HG02981 (cell line): ENCODE measurements at regions not wholly inside any gene's neighbourhood (a gene's known extent, or its start where the extent isn't known, plus 50 kb on each side); places are given as distances from the start of the nearest gene placed in this dataset.

Experiments
- ATAC-seq: cut with Tn5 transposase; IDR thresholded peaks from one replicate; pipeline ENCODE4 v1.9.1; 2021; ENCODE audit warnings: mild to moderate bottlenecking, moderate library complexity; ENCODE audit not compliant: unreplicated experiment

DNA sequence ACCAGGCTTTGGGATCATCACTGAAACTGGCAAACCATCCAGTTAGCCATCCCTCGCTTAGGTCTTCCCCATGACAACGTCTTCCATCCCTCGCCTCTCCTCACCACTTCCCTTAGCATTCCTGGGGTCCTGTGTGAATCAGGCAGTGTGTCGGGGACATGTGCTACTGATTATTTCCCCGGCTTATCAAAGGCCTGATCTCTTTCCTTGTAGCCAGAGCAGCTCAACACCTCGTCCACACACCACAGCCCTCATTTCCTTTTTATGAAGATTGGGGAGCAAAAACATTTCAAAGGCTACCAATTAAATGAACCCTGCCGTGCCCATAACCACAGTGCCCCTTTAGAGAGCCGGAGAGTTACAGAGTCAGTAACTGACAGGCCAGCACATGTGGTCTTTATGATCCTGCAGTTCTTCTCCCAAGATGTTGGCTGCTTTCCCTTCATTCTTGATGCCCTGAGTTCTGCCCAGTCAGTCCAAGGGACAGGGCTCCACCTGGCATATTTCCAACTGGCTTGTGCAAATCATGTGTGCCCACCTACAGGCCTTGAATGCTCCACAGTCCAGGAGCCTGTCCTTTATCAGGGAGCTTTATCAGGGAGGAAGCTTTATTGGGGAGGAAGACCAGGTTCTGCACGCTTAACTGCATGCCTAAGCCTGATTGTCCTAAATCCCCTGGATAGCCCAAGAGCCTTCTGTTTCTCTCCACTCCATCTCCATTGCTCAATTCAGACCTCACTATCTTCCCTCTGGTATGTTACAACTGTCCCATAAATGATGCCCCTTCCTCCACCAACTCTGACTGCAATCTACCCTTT, 343.1 kb downstream of the CYRIA start:
- ATAC-seq: no peak

DNA sequence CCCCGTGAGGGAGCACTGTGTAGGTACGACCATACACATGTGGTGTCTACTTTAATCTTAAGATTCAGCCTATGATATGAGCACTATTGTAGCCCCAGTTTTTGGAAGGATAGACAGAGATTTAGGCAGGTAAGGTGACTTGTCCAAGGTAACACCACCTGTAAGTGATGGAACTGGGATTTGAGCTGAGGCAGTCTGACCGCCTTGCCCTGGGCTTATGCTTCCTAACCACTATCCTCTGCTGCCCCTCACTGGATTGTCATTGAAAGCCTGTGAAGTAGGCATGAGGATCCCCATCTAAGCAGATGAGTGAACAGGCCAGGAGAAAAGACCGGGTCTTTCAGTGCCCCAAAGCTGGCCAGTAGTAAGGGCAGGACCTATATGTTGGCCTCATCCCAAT, 343.8 kb downstream of the CYRIA start:
- ATAC-seq: no peak

- ATAC-seq: no peak
Observed at GRCh38 chr2:16321256-16321655, 344.4 kb downstream of the CYRIA start.

DNA sequence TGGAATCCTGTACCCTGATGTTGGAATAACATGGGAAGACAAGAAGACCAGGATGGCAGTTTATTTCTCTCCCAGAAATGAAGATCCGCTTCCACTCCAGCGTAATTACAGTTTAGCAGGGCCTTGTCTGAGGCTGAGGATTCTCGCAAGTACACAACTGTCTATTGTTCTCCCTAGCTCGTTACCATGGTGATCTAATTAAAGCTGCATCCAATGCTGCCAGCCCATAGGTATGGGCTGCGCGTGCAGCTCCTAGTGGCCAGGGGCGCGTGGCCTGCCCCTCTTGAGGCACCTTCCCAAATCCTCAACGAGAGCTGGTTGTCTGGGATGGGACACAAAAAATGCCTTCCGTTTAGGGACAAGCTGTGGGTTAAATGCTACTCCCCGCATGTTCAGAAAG, 344.9 kb downstream of the CYRIA start:
- ATAC-seq: no peak

DNA sequence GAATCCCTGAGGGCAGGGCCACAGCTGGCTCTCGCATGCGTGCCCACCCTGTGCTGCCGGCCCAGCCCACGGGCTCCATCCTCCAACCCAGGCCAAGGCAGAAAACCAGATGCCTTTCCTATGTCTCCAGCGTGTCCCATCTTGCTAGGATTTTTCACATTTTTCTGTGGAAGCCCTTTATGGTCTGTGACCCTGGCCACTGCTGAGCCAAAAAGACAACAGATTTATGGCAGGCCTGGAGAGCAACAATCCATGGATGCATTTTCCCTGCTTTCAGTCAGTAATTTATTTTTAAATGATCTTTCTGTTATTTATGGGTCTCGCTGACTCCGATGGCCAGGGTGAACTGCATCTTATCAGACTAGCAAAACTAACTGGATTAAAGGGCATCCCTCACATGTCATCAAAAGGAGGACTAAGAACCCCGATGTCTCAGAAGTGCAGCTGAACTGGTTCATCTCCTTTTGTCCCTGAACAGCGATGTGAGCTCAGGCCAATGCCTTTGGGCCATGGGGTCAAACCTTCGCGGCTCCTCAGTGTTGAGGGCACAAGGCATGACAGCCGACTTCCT, 346.0 kb downstream of the CYRIA start:
- no peak for ATAC-seq

DNA sequence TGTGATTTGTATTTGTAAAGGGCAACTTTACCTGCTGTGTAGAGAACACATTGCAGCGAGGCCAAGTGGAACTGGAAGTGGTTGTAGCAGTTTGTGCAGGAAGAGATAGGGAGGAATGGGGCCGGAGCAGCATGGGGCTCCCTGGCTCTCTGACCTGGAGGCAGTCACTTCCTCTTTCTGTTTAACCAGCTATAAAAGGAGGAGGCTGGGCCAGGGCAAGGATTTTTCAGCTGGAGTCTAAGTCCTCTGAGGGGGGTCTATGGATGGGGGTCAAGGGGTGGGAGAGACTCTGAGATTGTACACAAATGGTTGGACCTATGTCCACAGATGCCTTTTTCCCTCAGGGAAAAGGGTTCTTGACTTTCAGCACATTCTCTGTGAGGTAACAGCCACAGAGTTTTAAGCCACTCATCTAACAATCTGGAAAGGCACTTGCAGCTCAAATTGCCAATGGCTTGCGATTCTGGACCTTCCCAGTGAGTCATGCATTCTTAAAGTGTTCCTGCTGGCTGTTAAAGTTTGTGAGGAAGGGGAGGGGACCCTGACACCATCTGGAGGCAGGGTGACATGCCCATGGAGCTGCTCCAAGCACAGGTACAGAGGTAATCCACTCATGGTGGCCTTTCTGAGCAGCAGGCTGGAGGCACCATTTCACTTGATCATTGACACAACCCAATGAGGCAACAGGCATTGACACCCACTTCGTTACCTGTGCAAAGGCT, 347.0 kb downstream of the CYRIA start:
- ATAC-seq: no peak

- no peak for ATAC-seq
Observed at GRCh38 chr2:16318051-16318450, 347.6 kb downstream of the CYRIA start.

GRCh38 chr2:16317211-16317830, 348.3 kb downstream of the CYRIA start:
- no peak for ATAC-seq

DNA sequence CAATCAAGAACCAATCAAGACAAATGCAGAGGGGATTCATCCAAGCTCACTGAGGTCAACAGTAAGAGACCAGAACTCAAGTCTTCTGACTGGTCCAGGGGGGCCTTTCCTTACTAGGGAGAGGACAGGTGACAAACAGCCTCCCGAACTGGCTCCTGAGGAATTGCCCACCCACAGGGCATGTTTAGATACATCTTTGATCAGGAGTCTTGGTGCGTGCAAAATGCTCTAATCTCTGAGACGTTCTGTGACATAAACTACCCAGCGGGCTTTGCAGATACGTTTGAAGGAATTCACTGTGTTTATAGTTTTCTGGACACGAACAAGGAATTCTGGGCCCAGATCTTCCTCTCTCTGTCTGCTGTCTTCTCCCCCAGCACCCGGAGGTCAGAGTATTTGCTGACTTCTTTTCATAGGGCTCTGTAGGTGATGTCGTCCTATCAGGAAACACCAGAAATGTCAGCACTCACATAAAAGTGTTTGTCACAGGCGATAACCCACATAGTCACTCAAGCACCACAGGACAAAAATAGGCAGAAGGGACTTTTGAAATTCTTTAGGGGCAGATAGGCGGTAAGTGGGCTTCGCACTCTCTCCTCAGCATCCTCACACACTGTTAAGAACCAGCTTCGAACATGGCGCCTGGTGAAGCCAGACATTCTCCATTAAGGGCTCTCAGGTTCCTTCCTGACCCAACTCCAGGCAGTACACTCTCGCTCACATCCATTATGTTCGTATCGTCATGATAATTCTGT, 349.0 kb downstream of the CYRIA start:
- no peak for ATAC-seq

DNA sequence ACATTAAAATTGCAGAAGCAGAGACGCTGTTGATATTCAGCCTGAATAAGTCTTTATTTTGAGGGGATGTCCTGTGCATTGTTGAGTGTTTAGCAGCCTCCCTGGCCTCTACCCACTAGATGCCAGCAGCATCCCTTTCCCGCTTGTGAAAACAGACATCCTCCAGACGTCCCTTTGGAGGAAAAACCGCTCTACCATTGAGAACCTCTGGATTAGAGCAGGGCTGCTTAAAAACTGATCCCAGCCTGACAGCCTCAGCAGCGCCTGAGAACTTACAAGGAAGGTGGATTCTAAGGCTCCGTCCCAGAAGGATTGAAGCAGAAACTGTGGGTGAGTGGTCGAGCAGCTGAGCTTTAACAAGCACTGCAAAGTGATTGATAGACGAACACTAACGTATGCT, 349.7 kb downstream of the CYRIA start:
- no peak for ATAC-seq

- no peak for ATAC-seq
Observed at GRCh38 chr2:16315458-16315835, 350.2 kb downstream of the CYRIA start.

DNA sequence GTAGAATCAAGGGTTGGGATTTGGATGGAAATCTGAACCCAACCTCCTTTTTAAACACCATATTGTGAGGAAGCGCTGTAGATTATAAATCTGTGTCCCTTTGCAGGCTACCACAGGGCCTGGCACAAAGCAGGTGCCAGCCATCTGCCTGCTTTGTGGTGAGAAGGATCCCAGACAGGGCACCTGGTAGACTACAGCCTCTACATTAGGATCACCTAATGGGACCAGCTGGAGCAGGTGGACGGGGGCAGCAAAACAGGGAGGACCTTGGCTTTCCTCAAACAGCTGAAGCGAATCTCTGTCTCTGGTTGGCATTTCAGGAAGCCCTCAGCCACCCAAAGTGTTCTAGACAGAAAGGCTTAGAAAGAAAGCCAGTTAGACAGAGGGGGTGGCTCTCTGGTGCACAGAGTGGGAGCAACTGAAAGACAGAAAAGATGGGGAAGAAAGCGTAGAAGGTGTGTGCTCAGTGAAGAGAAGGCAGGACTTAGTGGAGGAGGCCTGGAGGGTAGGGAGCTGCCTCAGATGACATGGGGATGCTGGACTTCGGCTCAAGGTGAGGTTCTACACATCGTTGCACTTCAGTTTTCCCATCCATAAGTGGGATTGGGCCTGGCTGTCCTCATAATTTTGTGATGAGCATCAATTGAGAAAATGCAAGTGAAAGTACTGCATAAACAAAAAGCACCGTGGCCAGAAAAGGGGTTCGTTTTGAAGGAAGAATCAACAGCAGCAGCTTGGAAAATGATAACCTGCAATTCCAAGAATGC, 350.8 kb downstream of the CYRIA start:
- no peak for ATAC-seq

- no peak for ATAC-seq
Observed at GRCh38 chr2:16314001-16314400, 351.6 kb downstream of the CYRIA start.

DNA sequence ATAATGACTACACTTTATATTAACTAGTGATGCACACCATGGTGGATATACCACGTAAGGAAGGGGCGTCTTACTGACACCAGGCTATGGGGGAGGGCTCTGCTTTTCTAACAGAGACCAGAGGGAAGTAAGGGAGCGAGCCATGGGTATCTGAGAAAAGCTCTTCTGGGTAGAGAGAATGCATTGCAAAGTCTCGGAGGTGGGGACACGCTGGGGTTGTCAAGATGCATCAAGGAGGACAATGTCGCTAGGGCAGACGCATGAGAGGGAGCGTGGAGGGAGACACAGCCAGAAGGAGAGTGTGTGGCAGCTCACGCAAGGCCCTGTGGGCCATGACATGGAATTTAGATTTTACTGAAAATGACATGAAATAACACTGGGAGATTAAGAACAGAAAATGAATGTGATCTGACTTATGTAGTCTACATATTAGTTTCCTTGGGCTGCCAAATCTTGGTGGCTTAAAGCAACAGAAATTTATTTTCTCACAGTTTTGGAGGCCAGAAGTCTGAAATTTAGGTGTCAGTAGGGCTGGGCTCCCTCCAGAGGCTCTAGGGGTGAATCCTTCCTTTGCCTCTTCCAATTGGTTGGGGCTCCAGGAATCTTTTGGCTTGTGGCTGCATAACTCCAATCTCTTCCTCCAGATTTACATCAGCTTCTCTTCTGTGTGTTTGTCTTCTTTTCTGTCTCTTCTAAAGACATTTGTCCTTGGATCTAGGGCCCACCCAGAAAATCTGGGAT, 352.2 kb downstream of the CYRIA start:
- ATAC-seq: no peak

DNA sequence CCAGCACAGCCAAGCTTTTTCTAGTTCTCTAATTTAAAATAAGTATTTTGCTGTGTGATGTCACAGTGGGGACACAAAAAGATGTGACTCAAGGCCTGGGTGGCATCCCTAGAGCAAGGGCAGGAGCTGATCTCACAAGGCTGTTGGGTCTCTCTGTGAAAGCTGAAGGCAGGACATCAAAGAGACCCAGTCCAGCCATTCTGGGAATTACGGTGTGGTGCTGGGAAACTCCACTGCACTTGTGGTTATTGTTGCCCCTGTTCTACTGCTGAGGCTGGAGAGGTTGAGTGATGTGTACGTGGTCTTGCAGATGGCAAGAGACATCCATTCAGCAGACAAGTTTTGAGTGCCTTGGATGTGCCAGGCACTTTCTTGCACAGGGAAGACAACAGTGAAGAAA, 352.9 kb downstream of the CYRIA start:
- no peak for ATAC-seq

GRCh38 chr2:16311521-16312440, 353.9 kb downstream of the CYRIA start:
- ATAC-seq: no peak

- no peak for ATAC-seq
Observed at GRCh38 chr2:16308816-16309215, 356.8 kb downstream of the CYRIA start.

GRCh38 chr2:16304876-16305590, 360.6 kb downstream of the CYRIA start:
- no peak for ATAC-seq
